Stimulated activated CD8-positive, alpha-beta memory T cell treated with anti-CD3 and anti-CD28 coated beads, Interleukin-15, amount 100 ng/mL, for 48 hours (primary cell): ENCODE measurements at regions not wholly inside any gene's neighbourhood (a gene's known extent, or its start where the extent isn't known, plus 50 kb on each side); places are given as distances from the start of the nearest gene placed in this dataset.

Source experiments
- DNase-seq, 2 donors: peaks; one replicate each; pipeline ENCODE4 v3.0.0-alpha.2; 2020; ENCODE audit warnings: low read depth in 2 of 2

- no peak for DNase-seq
Measured at GRCh38 chr10:130370721-130371120, 234.5 kb downstream of the GLRX3 start.

- no peak for DNase-seq
Measured at GRCh38 chr10:130371156-130371555, 235.0 kb downstream of the GLRX3 start.

DNA sequence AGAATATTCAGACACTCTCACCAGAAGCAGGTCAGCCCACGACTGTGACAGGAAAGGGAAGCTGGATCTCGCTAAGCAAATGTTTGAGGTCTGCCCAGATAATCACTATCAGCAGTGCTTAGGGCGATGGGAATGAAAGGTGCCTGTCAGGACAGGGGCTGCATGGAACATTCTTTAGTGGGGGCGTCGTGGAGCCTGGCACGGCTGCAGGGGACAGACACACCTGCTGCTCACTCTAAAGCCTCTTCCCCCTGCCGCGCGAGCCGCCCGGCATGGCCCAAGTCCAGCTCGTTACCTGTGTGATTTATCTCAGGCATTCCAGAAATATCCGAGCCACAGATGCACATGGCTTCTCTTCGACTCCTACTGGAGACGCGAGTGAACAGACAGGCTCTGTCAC, 235.5 kb downstream of the GLRX3 start:
- DNase-seq = no peak

- no peak for DNase-seq
Measured at GRCh38 chr10:130372222-130372621, 236.0 kb downstream of the GLRX3 start.

GRCh38 chr10:130372866-130373265, 236.7 kb downstream of the GLRX3 start:
- DNase-seq = no peak

- DNase-seq = no peak
Measured at GRCh38 chr10:130377986-130378540, 241.9 kb downstream of the GLRX3 start.

GRCh38 chr10:130378556-130379400, 242.6 kb downstream of the GLRX3 start:
- DNase-seq = no peak

DNA sequence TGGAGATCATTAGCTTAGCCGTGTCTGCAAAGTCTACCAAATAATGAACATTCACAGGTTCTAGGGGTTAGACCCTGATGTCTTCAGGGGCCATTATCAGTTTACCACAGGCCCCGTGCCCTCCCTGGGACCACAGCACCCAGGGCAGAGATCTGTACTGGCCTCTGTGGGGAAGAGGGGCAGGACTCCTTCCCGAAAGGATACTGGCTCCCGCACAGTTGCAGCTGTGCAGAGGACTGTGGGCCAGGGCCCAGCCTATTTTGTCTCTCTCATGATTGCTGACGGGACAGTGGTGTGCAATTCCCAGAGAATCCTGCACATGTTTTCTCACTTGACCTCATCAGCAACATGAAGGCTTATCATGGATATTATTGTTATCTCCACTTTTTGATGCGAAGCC, 243.9 kb downstream of the GLRX3 start:
- no peak for DNase-seq

- DNase-seq = no peak
Measured at GRCh38 chr10:130382031-130382430, 245.8 kb downstream of the GLRX3 start.

- no peak for DNase-seq
Measured at GRCh38 chr10:130387936-130388580, 251.9 kb downstream of the GLRX3 start.

DNA sequence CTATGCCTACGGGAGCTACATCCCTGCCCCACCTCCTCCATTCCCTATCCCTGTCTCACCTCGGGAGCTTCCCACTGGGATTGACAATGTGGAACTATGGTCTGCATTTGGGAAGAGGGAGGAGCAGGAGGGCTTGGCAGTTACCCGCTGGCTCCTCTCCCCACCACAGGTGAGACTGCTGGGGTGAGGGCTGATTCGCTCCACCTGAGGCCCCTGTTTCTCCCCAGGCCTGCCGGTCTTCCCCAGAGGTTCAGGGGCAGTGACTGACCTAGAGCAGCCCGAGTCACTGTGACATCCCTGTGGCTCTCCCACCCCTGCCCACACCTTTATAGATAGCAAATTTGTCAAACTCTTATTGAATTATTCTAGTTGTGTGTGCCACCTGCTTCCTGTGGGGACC, 252.6 kb downstream of the GLRX3 start:
- no peak for DNase-seq

GRCh38 chr10:130389906-130390305, 253.7 kb downstream of the GLRX3 start:
- no peak for DNase-seq

GRCh38 chr10:130392031-130392430, 255.8 kb downstream of the GLRX3 start:
- no peak for DNase-seq

GRCh38 chr10:130393342-130393741, 257.2 kb downstream of the GLRX3 start:
- no peak for DNase-seq

GRCh38 chr10:130394832-130395231, 258.6 kb downstream of the GLRX3 start:
- DNase-seq = no peak

DNA sequence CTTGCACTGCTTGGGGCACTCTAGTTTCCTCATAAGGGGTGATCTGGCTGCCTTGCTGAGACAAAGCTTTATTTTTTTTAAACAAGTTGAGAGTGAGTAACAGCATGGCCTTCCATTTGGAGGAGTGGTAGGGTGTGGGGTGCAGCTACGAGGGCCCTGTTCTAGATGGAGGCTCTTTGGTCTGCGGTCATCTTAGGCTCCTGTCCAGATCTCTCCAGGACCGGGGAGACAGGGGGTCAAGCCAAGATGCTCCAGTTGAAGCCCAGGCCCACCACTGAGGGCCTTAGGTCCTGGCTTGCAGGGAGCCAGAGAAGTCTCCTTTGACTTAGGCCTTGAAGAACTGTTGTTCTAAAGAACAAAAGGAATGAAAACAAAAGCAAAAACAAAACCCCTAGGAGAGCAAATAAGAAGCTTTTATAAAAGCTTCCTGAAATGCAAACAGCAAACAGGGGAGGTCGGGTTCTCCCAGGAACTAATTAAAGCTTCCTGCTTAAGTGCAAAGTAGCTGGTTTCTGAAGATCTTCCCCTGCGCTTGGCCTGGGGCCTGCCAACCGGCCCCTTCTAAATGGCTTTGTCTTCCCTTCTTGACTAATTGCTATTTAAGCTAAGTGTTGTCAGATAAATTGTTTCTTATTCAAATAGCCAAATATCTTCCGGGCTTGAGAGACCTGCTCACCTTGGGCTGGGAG, 259.2 kb downstream of the GLRX3 start:
- DNase-seq = no peak

DNA sequence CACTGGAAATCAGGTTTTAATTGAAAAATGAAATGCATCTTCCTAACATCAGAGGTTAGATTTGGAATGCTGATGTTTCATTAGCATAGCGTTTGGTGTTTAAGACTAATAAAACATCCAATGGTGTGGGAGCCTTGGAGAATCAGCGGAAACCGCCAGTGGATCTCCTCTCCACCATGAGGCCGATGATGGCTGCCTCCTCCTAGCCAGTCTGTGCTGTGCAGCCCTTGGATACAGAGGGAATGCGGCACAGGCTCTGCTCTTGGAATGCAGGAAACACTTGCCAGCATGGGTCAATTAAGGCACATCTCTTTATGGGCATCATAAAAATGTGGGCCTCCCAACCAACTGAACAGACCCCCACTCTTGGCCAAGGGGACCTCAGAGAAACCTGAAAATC, 259.9 kb downstream of the GLRX3 start:
- DNase-seq = no peak

DNA sequence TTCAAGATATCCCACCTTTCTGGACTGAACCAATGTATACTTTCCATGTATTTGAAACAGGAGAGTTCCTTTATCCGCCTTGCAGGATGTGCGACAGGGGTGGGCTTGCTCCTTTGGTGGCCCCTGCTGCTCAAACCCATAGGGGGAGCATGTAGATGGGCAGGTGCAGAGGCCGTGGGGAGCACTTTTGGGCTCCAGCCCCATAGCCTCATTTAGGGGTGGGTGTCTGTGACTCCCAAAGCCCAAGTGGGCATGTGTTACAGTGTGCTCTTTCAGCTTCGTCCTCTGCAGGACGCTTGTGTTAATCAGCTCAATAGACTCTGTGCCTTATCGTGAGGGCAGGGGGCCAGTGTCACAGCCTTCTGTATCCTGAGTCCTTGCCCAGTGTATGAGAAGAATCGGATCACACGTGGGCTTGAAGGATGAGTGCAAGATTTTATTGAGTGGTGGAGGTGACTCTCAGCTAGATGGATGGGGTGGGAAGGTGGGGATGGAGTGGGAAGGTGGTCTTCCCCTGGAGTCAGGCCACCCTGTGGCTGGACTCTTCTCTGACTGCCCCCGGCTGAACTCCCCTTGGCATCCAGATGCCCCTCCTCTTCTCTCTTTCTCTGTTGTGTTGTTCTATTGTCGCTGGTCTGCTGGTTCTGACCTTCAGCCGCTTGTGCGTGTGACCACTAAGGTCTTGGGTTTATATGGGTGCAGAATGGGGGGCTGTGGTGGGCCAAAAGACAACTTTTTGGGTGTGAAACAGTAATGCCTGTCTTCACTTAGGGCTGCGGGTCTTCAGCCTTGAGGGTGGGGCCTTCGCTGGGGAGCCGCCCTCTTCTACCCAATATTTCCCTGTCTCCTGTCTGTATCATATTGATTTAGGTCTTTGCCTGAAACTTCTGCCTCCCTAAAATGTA, 262.2 kb downstream of the GLRX3 start:
- no peak for DNase-seq

- DNase-seq = no peak
Measured at GRCh38 chr10:130399425-130399950, 263.3 kb downstream of the GLRX3 start.

DNA sequence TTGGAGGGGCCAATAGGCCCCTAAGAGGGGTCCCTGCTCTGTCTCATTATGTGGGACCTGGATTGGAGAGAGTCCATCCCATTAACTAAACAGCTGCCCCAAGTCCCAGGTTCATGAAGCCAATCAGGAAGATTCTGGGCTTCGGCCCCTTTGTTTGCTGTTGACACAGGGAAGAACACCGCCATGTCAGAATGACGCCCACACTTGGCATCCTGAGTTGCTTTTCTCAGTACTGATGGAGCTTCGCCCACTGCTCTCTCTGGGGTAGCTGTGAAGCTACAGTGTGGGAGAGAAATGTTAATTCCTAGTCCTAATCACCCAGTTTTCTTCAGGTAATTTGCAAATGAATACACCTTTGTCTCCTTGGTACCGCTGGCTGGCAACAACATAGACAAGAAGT, 264.7 kb downstream of the GLRX3 start:
- DNase-seq = no peak
